HCT116 (cell line): ENCODE measurements at regions not wholly inside any gene's neighbourhood (a gene's known extent, or its start where the extent isn't known, plus 50 kb on each side); places are given as distances from the start of the nearest gene placed in this dataset.
"Not testable (repeated sequence)": the region's sequence is repeated elsewhere in the genome, so short reads cannot be mapped to it uniquely, and the experiment has no call there.

Source experiments
- ATAC-seq: fragments of 200-7000 bp; cut with Tn5 transposase; 2 replicates; pipeline ENCODE4 v1.9.1; 2020; ENCODE audit warnings: mild to moderate bottlenecking, moderate library complexity
- BruUV-seq: library from RNA; stranded (reverse); fragments of 400-500 nt; replicated peaks from 2 replicates; lab custom pipeline; 2021; lab: Mats Ljungman, UMichigan
- CTCF ChIA-PET: fragments of 300-600 bp; sonication (Branson Sonifier 250); formaldehyde crosslinking; loops from one replicate; lab custom pipeline; 2021; ENCODE audit warnings: antibody characterized with exemption; lab: Charles Lee
- POLR2A ChIA-PET: fragments of 300-600, 350-600 bp; sonication (Branson Sonifier 250); formaldehyde crosslinking; loops from one replicate; lab custom pipeline; 2021; ENCODE audit warnings: antibody characterized with exemption; lab: Charles Lee
- RAD21 ChIA-PET, 2 experiments: fragments of 300-600 bp; sonication (Branson Sonifier 250); formaldehyde crosslinking; loops; one replicate each; lab custom pipeline; 2023; ENCODE audit warnings: low total read pairs in 2 of 2; ENCODE audit not compliant: uncharacterized antibody in 2 of 2, unreplicated experiment in 2 of 2, low non-redundant PET in 1 of 2; lab: Charles Lee
- DNase-seq: peaks from one replicate; pipeline ENCODE4 v3.0.0-alpha.2; 2010; ENCODE audit warnings: low read depth, low spot score
- H2AFZ ChIP-seq: fragments of 200-600 bp; shearing (Covaris generic), sonication (generic); 2 replicates; pipeline ENCODE4 v1.6.1; 2017; ENCODE audit warnings: low read depth, mixed run types, mixed read lengths, antibody characterized with exemption, low read length; ENCODE audit not compliant: poor library complexity, severe bottlenecking
- H3K27ac ChIP-seq: 2 replicates; pipeline ENCODE4 v1.5.1; 2012; ENCODE audit warnings: low read depth, low read length
- H3K27me3 ChIP-seq: fragments of 200-600 bp; sonication (generic); 2 replicates; pipeline ENCODE4 v1.6.1; 2016; ENCODE audit warnings: mixed run types, low read length, mixed read lengths; ENCODE audit not compliant: insufficient read depth
- H3K36me3 ChIP-seq, 2 experiments: fragments of 200-500 bp in 1 of 2; fragments of 200-600 bp in 1 of 2; sonication (Bioruptor generic) in 1 of 2; sonication (generic) in 1 of 2; 2 replicates each; pipeline versions ENCODE4 v1.5.1 to v1.6.1; 2014 to 2016; ENCODE audit warnings: low read length in 2 of 2, inconsistent platforms in 1 of 2, mixed read lengths in 1 of 2, mixed run types in 1 of 2; ENCODE audit not compliant: insufficient read depth in 2 of 2, control insufficient read depth in 1 of 2
- H3K4me1 ChIP-seq, 2 experiments: fragments of 200-600 bp in 1 of 2; sonication (generic) in 1 of 2; 2 replicates each; pipeline versions ENCODE4 v1.5.1 to v1.6.1; 2012 to 2017; ENCODE audit warnings: low read length in 2 of 2, inconsistent platforms in 1 of 2, mild to moderate bottlenecking in 1 of 2, mixed read lengths in 1 of 2, mixed run types in 1 of 2, moderate library complexity in 1 of 2; ENCODE audit not compliant: insufficient read depth in 2 of 2, control insufficient read depth in 1 of 2
- H3K4me2 ChIP-seq: fragments of 200-600 bp; sonication (generic); 2 replicates; pipeline ENCODE4 v1.6.1; 2017; ENCODE audit warnings: mixed run types, low read length, mixed read lengths
- H3K4me3 ChIP-seq, 2 experiments: fragments of 200-600 bp in 1 of 2; sonication (generic) in 1 of 2; replicated peaks in 1 of 2; 2 replicates each; pipeline ENCODE4 v1.5.1; 2011 to 2016; ENCODE audit warnings: low read length in 2 of 2, control low read depth in 1 of 2, low read depth in 1 of 2, mild to moderate bottlenecking in 1 of 2, mixed read lengths in 1 of 2, mixed run types in 1 of 2
- H3K79me2 ChIP-seq: fragments of 200-600 bp; sonication (generic); 2 replicates; pipeline ENCODE4 v1.6.1; 2017; ENCODE audit warnings: mild to moderate bottlenecking, mixed run types, low read length, moderate library complexity, mixed read lengths; ENCODE audit not compliant: insufficient read depth
- H3K9ac ChIP-seq: fragments of 200-600 bp; sonication (generic); 2 replicates; pipeline ENCODE4 v1.6.1; 2016; ENCODE audit warnings: low read length, mixed read lengths
- H3K9me2 ChIP-seq: fragments of 200-600 bp; sonication (generic), shearing (Covaris generic); 2 replicates; pipeline ENCODE4 v1.6.1; 2017; ENCODE audit warnings: mixed run types, mild to moderate bottlenecking, moderate library complexity; ENCODE audit not compliant: insufficient read depth
- H3K9me3 ChIP-seq, 2 experiments: fragments of 200-500 bp in 1 of 2; fragments of 200-600 bp in 1 of 2; sonication (Bioruptor generic) in 1 of 2; sonication (generic) in 1 of 2; 2 replicates each; pipeline ENCODE4 v1.6.1; 2014 to 2017; ENCODE audit warnings: low read length in 2 of 2, mixed read lengths in 2 of 2, inconsistent platforms in 1 of 2, low read depth in 1 of 2, mild to moderate bottlenecking in 1 of 2, mixed run types in 1 of 2, moderate library complexity in 1 of 2; ENCODE audit not compliant: control insufficient read depth in 1 of 2, insufficient read depth in 1 of 2
- H4K20me1 ChIP-seq: fragments of 200-600 bp; sonication (generic), shearing (Covaris generic); 2 replicates; pipeline ENCODE4 v1.6.1; 2017; ENCODE audit warnings: mixed run types, mild to moderate bottlenecking, moderate library complexity; ENCODE audit not compliant: insufficient read depth
- POLR2A ChIP-seq: IDR thresholded peaks from 2 replicates; pipeline ENCODE4 v1.7.0; 2011; ENCODE audit warnings: borderline replicate concordance; ENCODE audit not compliant: insufficient read depth, insufficient read length; ENCODE audit errors: extremely low read depth
- POLR2AphosphoS5 ChIP-seq: IDR thresholded peaks from 2 replicates; pipeline ENCODE4 v1.6.1; 2011; ENCODE audit warnings: mild to moderate bottlenecking, low read depth, low read length, moderate library complexity
- RAD21 ChIP-seq: IDR thresholded peaks from 2 replicates; pipeline ENCODE4 v1.6.1; 2012; ENCODE audit warnings: low read depth, mild to moderate bottlenecking
- SRF ChIP-seq: IDR thresholded peaks from 2 replicates; pipeline ENCODE4 v1.6.1; 2012; ENCODE audit warnings: low read depth
- ZFX ChIP-seq: fragments of 450-650 bp; IDR thresholded peaks from 2 replicates; pipeline ENCODE4 v1.6.1; 2017
- ZNF274 ChIP-seq: fragments of 200-500 bp; sonication (Bioruptor generic); IDR thresholded peaks from 2 replicates; pipeline ENCODE4 v1.6.1; 2014; ENCODE audit warnings: mild to moderate bottlenecking, low read depth, low read length, inconsistent platforms
- intact Hi-C: fragments of 100-400 bp; cut with micrococcal nuclease; formaldehyde crosslinking; loops from 2 replicates; pipeline ENCODE4 v1.10.0; 2022

DNA sequence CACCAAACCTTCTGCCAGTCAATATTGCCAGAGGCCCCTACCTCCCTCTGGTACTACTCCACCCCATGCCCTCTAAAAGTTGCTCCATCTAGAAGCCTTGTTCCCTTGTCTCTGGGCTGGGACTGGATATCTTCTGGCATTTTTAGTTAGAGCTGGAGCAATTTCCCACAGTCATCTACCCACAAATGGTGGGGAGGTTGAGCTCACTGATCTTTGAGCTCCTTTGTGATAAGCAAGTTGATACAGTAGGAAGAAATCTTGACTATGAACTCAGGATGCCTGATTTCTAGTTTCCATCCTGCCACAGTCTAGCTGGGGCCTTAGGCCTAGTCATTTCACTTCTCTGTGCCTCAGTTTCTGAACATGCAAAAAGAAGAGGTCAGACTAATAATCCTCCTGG is 155.0 kb downstream of the MAIP1 start:
- Histone ChIP-seq H2AFZ (no peak overlapping the region), H3K9me2 (no peaks in the 10 kb centered on the region), H3K27me3 (no peaks in the 10 kb centered on the region), H3K79me2 (no peaks in the 10 kb centered on the region), H3K36me3 (no peaks in the 10 kb centered on the region), H3K4me1 (no peaks in the 10 kb centered on the region), H3K4me3 (no peak overlapping the region), H3K4me2 (no peak overlapping the region), H3K9me3 (no peaks in the 10 kb centered on the region), H4K20me1 (no peaks in the 10 kb centered on the region), H3K9ac (no peak overlapping the region), H3K27ac (no peak overlapping the region)
- ATAC-seq (no peak), DNase-seq (no peak)
- ChIA-PET CTCF (no interaction called here), POLR2A (no interaction called here), RAD21 (no interaction called here)
- intact Hi-C loops = no loop called here
- BruUV-seq = no TSS peak
- TF ChIP-seq ZFX = no peak
- no peak for TF ChIP-seq POLR2AphosphoS5
- no peak for TF ChIP-seq POLR2A
- no peak for TF ChIP-seq ZNF274
- TF ChIP-seq SRF = no peak
- TF ChIP-seq RAD21 = no peak

DNA sequence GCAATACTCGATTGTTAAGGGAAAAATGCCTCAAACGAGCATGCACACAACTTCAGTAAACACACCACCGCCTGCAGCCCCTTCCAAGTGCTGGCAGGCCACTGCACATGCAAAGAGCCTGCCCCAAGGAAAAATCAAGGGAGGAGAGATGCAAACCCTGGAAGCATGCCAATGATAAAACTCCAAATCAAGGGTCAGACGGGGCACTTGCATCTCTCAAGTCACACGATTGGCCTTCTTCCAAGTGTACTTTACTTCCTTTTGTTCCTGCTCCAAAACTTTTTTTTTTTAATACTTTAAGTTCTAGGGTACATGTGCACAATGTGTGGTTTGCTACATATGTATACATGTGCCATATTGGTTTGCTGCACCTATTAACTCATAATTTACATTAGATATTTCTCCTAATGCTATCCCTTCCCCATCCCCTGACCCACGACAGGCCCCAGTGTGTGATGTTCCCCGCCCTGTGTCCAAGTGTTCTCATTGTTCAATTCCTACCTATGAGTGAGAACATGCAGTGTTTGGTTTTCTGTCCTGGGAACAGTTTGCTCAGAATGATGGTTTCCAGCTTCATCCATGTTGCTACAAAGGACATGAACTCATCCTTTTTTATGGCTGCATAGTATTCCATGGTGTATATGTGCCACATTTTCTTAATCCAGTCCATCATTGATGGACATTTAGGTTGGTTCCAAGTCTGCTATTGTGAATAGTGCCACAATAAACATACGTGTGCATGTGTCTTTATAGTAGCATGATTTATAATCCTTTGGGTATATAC is 157.8 kb downstream of the MAIP1 start:
- H3K79me2 ChIP-seq, H3K9ac ChIP-seq, H2AFZ ChIP-seq, intact Hi-C loops, CTCF ChIA-PET, H3K4me3 ChIP-seq, ATAC-seq, H3K4me2 ChIP-seq, H3K4me1 ChIP-seq, H4K20me1 ChIP-seq, RAD21 ChIA-PET, H3K9me2 ChIP-seq, H3K9me3 ChIP-seq, H3K27ac ChIP-seq, H3K27me3 ChIP-seq, POLR2A ChIA-PET, DNase-seq, BruUV-seq, H3K36me3 ChIP-seq: not testable (repeated sequence)
